Ishikawa (cell line): ENCODE measurements at regions not wholly inside any gene's neighbourhood (a gene's known extent, or its start where the extent isn't known, plus 50 kb on each side); places are given as distances from the start of the nearest gene placed in this dataset.

ENCODE experiments used
- CEBPB ChIP-seq: IDR thresholded peaks from 2 replicates; pipeline ENCODE4 v1.6.1; 2012
- CREB1 ChIP-seq: IDR thresholded peaks from 2 replicates; pipeline ENCODE4 v1.6.1; 2012; ENCODE audit warnings: low read depth
- EGR1 ChIP-seq: IDR thresholded peaks from 2 replicates; pipeline ENCODE4 v1.6.1; 2012
- EP300 ChIP-seq: IDR thresholded peaks from 2 replicates; pipeline ENCODE4 v1.6.1; 2012; ENCODE audit warnings: borderline replicate concordance
- FOXM1 ChIP-seq: IDR thresholded peaks from 2 replicates; pipeline ENCODE4 v1.6.1; 2012; ENCODE audit warnings: low read depth, borderline replicate concordance
- NFIC ChIP-seq: IDR thresholded peaks from 2 replicates; pipeline ENCODE4 v1.6.1; 2012
- RAD21 ChIP-seq: IDR thresholded peaks from 2 replicates; pipeline ENCODE4 v1.6.1; 2012; ENCODE audit warnings: low read depth
- TAF1 ChIP-seq: IDR thresholded peaks from 2 replicates; pipeline ENCODE4 v1.6.1; 2012; ENCODE audit warnings: low read depth, mild to moderate bottlenecking
- TCF12 ChIP-seq: IDR thresholded peaks from 2 replicates; pipeline ENCODE4 v1.6.1; 2012; ENCODE audit warnings: low read depth
- TEAD4 ChIP-seq: IDR thresholded peaks from 2 replicates; pipeline ENCODE4 v1.6.1; 2012
- YY1 ChIP-seq: IDR thresholded peaks from 2 replicates; pipeline ENCODE4 v1.6.1; 2012; ENCODE audit warnings: low read depth
- ZBTB7A ChIP-seq: IDR thresholded peaks from 2 replicates; pipeline ENCODE4 v1.6.1; 2012; ENCODE audit warnings: low read depth
- TF ChIP-seq, protein P1 (sequence below): IDR thresholded peaks from 2 replicates; pipeline ENCODE4 v1.6.1; 2012
- TF ChIP-seq, protein P2 (sequence below): IDR thresholded peaks from 2 replicates; pipeline ENCODE4 v1.6.1; 2012; ENCODE audit warnings: low read depth, mild to moderate bottlenecking
- TF ChIP-seq, protein P3 (sequence below): IDR thresholded peaks from 2 replicates; pipeline ENCODE4 v1.6.1; 2012

- TF ChIP-seq YY1 (no peak), TAF1 (no peak), RAD21 (no peak), NFIC (no peak), FOXM1 (no peak), TCF12 (no peak), EGR1 (no peak)
- TF ChIP-seq, protein P1, sequence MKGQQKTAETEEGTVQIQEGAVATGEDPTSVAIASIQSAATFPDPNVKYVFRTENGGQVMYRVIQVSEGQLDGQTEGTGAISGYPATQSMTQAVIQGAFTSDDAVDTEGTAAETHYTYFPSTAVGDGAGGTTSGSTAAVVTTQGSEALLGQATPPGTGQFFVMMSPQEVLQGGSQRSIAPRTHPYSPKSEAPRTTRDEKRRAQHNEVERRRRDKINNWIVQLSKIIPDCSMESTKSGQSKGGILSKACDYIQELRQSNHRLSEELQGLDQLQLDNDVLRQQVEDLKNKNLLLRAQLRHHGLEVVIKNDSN: no peak
- TF ChIP-seq, protein P2, sequence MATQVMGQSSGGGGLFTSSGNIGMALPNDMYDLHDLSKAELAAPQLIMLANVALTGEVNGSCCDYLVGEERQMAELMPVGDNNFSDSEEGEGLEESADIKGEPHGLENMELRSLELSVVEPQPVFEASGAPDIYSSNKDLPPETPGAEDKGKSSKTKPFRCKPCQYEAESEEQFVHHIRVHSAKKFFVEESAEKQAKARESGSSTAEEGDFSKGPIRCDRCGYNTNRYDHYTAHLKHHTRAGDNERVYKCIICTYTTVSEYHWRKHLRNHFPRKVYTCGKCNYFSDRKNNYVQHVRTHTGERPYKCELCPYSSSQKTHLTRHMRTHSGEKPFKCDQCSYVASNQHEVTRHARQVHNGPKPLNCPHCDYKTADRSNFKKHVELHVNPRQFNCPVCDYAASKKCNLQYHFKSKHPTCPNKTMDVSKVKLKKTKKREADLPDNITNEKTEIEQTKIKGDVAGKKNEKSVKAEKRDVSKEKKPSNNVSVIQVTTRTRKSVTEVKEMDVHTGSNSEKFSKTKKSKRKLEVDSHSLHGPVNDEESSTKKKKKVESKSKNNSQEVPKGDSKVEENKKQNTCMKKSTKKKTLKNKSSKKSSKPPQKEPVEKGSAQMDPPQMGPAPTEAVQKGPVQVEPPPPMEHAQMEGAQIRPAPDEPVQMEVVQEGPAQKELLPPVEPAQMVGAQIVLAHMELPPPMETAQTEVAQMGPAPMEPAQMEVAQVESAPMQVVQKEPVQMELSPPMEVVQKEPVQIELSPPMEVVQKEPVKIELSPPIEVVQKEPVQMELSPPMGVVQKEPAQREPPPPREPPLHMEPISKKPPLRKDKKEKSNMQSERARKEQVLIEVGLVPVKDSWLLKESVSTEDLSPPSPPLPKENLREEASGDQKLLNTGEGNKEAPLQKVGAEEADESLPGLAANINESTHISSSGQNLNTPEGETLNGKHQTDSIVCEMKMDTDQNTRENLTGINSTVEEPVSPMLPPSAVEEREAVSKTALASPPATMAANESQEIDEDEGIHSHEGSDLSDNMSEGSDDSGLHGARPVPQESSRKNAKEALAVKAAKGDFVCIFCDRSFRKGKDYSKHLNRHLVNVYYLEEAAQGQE: no peak
Measured at GRCh38 chr3:59408047-59408624, 358.3 kb upstream of the CFAP20DC start.

GRCh38 chr3:59407425-59407824 lies 357.6 kb upstream of the CFAP20DC start:
- no peak for TF ChIP-seq RAD21
- TF ChIP-seq, protein P1: no peak
- TF ChIP-seq, protein P3, sequence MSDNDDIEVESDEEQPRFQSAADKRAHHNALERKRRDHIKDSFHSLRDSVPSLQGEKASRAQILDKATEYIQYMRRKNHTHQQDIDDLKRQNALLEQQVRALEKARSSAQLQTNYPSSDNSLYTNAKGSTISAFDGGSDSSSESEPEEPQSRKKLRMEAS: no peak
- no peak for TF ChIP-seq EGR1
- TF ChIP-seq TEAD4: no peak
- TF ChIP-seq EP300: no peak
- no peak for TF ChIP-seq ZBTB7A
- TF ChIP-seq TCF12: no peak
- TF ChIP-seq NFIC: no peak
- no peak for TF ChIP-seq CREB1
- no peak for TF ChIP-seq CEBPB

- TF ChIP-seq YY1 (no peak), RAD21 (no peak), FOXM1 (no peak), CEBPB (no peak), TEAD4 (no peak), ZBTB7A (no peak), EGR1 (no peak), EP300 (no peak), CREB1 (no peak), TAF1 (no peak), TCF12 (no peak), NFIC (no peak)
- TF ChIP-seq, protein P3: no peak
- TF ChIP-seq, protein P1: no peak
- TF ChIP-seq, protein P2: no peak
Measured at GRCh38 chr3:59406943-59407342, 357.1 kb upstream of the CFAP20DC start.

GRCh38 chr3:59404851-59405250 lies 355.0 kb upstream of the CFAP20DC start:
- TF ChIP-seq NFIC (no peak), CREB1 (no peak), YY1 (no peak), EGR1 (no peak), EP300 (no peak), FOXM1 (no peak)

GRCh38 chr3:59404064-59404463 lies 354.2 kb upstream of the CFAP20DC start:
- TF ChIP-seq, protein P1: no peak
- no peak for TF ChIP-seq TEAD4
- TF ChIP-seq, protein P2: no peak
- no peak for TF ChIP-seq RAD21
- TF ChIP-seq TAF1: no peak
- no peak for TF ChIP-seq YY1
- TF ChIP-seq NFIC: no peak
- no peak for TF ChIP-seq EGR1
- no peak for TF ChIP-seq CEBPB
- TF ChIP-seq, protein P3: no peak
- TF ChIP-seq CREB1: no peak
- no peak for TF ChIP-seq TCF12
- TF ChIP-seq FOXM1: no peak
- no peak for TF ChIP-seq EP300
- no peak for TF ChIP-seq ZBTB7A
